WTC11 (cell line): ENCODE measurements at regions not wholly inside any gene's neighbourhood (a gene's known extent, or its start where the extent isn't known, plus 50 kb on each side); places are given as distances from the start of the nearest gene placed in this dataset.

Experiments used
- ATAC-seq: fragments of 200-7000 bp; cut with Tn5 transposase; 2 replicates; pipeline ENCODE4 v1.10.0; 2021; ENCODE audit warnings: mild to moderate bottlenecking, moderate library complexity
- CTCF ChIA-PET: fragments of 300-600 bp; sonication (Branson Sonifier 250); formaldehyde crosslinking; loops from one replicate; lab custom pipeline; 2021; ENCODE audit warnings: antibody characterized with exemption; lab: Charles Lee
- POLR2A ChIA-PET: fragments of 350-600 bp; sonication (Branson Sonifier 250); formaldehyde crosslinking; loops from one replicate; lab custom pipeline; 2021; ENCODE audit warnings: antibody characterized with exemption; lab: Charles Lee
- DNase-seq: peaks from one replicate; pipeline ENCODE4 v3.0.0; 2021; ENCODE audit warnings: low spot score
- H3K27ac Mint-ChIP-seq: 2 replicates; pipeline ENCODE4 v1.8.0; 2021; ENCODE audit warnings: mixed read lengths
- H3K27me3 Mint-ChIP-seq: 2 replicates; pipeline ENCODE4 v1.8.0; 2021; ENCODE audit warnings: low read depth, mild to moderate bottlenecking, moderate library complexity, mixed read lengths
- H3K36me3 Mint-ChIP-seq: 2 replicates; pipeline ENCODE4 v1.8.0; 2021; ENCODE audit warnings: mixed read lengths
- H3K4me1 Mint-ChIP-seq: 2 replicates; pipeline ENCODE4 v1.8.0; 2022; ENCODE audit warnings: mixed read lengths
- H3K4me3 Mint-ChIP-seq: 2 replicates; pipeline ENCODE4 v1.8.0; 2021; ENCODE audit warnings: mild to moderate bottlenecking, moderate library complexity, mixed read lengths
- H3K9me3 Mint-ChIP-seq: 2 replicates; pipeline ENCODE4 v1.8.0; 2021; ENCODE audit warnings: mixed read lengths
- AR ChIP-seq: fragments of 250-450 bp; sonication (Bioruptor Pico); IDR thresholded peaks from 2 replicates; pipeline ENCODE4 v1.9.0; 2021; ENCODE audit warnings: mild to moderate bottlenecking
- ATF2 ChIP-seq: sonication (generic); formaldehyde crosslinking; IDR thresholded peaks from 2 replicates; pipeline ENCODE4 v1.8.1; 2022; ENCODE audit warnings: low read depth, missing genetic modification reagents, borderline replicate concordance
- E2F4 ChIP-seq: sonication (generic); formaldehyde crosslinking; IDR thresholded peaks from 2 replicates; pipeline ENCODE4 v1.8.1; 2022; ENCODE audit warnings: low read depth, mild to moderate bottlenecking, moderate library complexity, missing genetic modification reagents, borderline replicate concordance
- ETV6 ChIP-seq: sonication (generic); formaldehyde crosslinking; IDR thresholded peaks from 2 replicates; pipeline ENCODE4 v1.8.1; 2022; ENCODE audit warnings: mild to moderate bottlenecking, missing genetic modification reagents
- GABPB1 ChIP-seq: sonication (generic); formaldehyde crosslinking; IDR thresholded peaks from 2 replicates; pipeline ENCODE4 v1.8.1; 2023; ENCODE audit warnings: mild to moderate bottlenecking, missing genetic modification reagents
- GTF2I ChIP-seq: fragments of 250-450 bp; sonication (Bioruptor Pico); conservative IDR thresholded peaks from 2 replicates; pipeline ENCODE4 v1.4.0; 2021; ENCODE audit warnings: mild to moderate bottlenecking
- HMGXB4 ChIP-seq: sonication (generic); formaldehyde crosslinking; IDR thresholded peaks from 2 replicates; pipeline ENCODE4 v1.8.1; 2023; ENCODE audit warnings: mild to moderate bottlenecking, moderate library complexity, missing genetic modification reagents
- MAX ChIP-seq: sonication (generic); formaldehyde crosslinking; IDR thresholded peaks from 2 replicates; pipeline ENCODE4 v1.8.0; 2022; ENCODE audit warnings: mild to moderate bottlenecking, missing genetic modification reagents
- MLX ChIP-seq: sonication (generic); formaldehyde crosslinking; IDR thresholded peaks from 2 replicates; pipeline ENCODE4 v1.8.1; 2023; ENCODE audit warnings: mild to moderate bottlenecking, missing genetic modification reagents, moderate library complexity
- NR1H2 ChIP-seq: sonication (generic); formaldehyde crosslinking; IDR thresholded peaks from 2 replicates; pipeline ENCODE4 v1.9.0; 2021; ENCODE audit warnings: mild to moderate bottlenecking, moderate library complexity, missing genetic modification reagents
- OVOL2 ChIP-seq: fragments of 250-450 bp; sonication (Bioruptor Pico); IDR thresholded peaks from 2 replicates; pipeline ENCODE4 v1.9.0; 2021; ENCODE audit warnings: mild to moderate bottlenecking, borderline replicate concordance
- SOX15 ChIP-seq: fragments of 250-450 bp; sonication (Bioruptor Pico); IDR thresholded peaks from 2 replicates; pipeline ENCODE4 v1.9.0; 2021; ENCODE audit warnings: mild to moderate bottlenecking
- STAT6 ChIP-seq: sonication (generic); formaldehyde crosslinking; conservative IDR thresholded peaks from 2 replicates; pipeline ENCODE4 v1.8.1; 2023; ENCODE audit warnings: mild to moderate bottlenecking, low read depth, missing genetic modification reagents, moderate library complexity
- ZMAT4 ChIP-seq: fragments of 250-450 bp; sonication (Bioruptor Pico); IDR thresholded peaks from 2 replicates; pipeline ENCODE4 v1.9.0; 2021; ENCODE audit warnings: mild to moderate bottlenecking
- ZNF263 ChIP-seq: sonication (generic); formaldehyde crosslinking; IDR thresholded peaks from 2 replicates; pipeline ENCODE4 v1.8.1; 2022; ENCODE audit warnings: low read depth, mild to moderate bottlenecking, moderate library complexity, missing genetic modification reagents
- ZNF416 ChIP-seq: fragments of 250-450 bp; sonication (Bioruptor Pico); IDR thresholded peaks from 2 replicates; pipeline ENCODE4 v1.9.0; 2021; ENCODE audit warnings: mild to moderate bottlenecking, inconsistent platforms
- ZNF423 ChIP-seq: fragments of 250-450 bp; sonication (Bioruptor Pico); IDR thresholded peaks from 2 replicates; pipeline ENCODE4 v2.1.2; 2022; ENCODE audit warnings: mild to moderate bottlenecking, moderate library complexity

GRCh38 chr5:26329562-26330189 lies 708.7 kb downstream of the CDH9 start:
- Mint-ChIP-seq H3K4me1 (peaks cover 3% of the 10 kb centered on the region; the same call in 1 of the 2 replicates), H3K27ac (no peak overlapping the region), H3K36me3 (0 out of 2 replicates have a peak, but pooled peaks cover 2% of the 10 kb centered on the region), H3K27me3 (no peaks in the 10 kb centered on the region; the same call in 1 of the 2 replicates), H3K4me3 (no peak overlapping the region)
- POLR2A ChIA-PET = no interaction called here
- ATAC-seq = no peak
- no peak for TF ChIP-seq MAX
- no peak for TF ChIP-seq HMGXB4 (CRISPR knock-in tag)
- no peak for TF ChIP-seq STAT6 (CRISPR knock-in tag)
- TF ChIP-seq OVOL2 (CRISPR knock-in tag) = no peak
- TF ChIP-seq ZMAT4 = no peak
- TF ChIP-seq GABPB1 (CRISPR knock-in tag) = no peak
- no peak for TF ChIP-seq ZNF423 (CRISPR knock-in tag)
- TF ChIP-seq, all 79 proteins: peak for 0
- no peak for DNase-seq
- peaks cover 8% of the 10 kb centered on the region; the same call in 1 of the 2 replicates for H3K9me3 Mint-ChIP-seq
- CTCF ChIA-PET = interaction anchor here (0.6 to 1.4 kb wide), 2 partner anchors 209 to 305 kb away, joined by 3 to 7 read pairs; no protein-coding TSS in a partner anchor

GRCh38 chr5:26326153-26326759 lies 712.1 kb downstream of the CDH9 start:
- H3K36me3 Mint-ChIP-seq = 0 out of 2 replicates have a peak, but pooled peaks cover 2% of the 10 kb centered on the region
- no peak for ATAC-seq
- peaks cover 14% of the 10 kb centered on the region; the same call in 1 of the 2 replicates for H3K9me3 Mint-ChIP-seq
- no peak for DNase-seq
- TF ChIP-seq ATF2 (CRISPR knock-in tag) = no peak
- no peak for TF ChIP-seq NR1H2 (CRISPR knock-in tag)
- no peak for TF ChIP-seq ZNF263 (CRISPR knock-in tag)
- TF ChIP-seq GTF2I = no peak
- TF ChIP-seq SOX15 (CRISPR knock-in tag) = no peak
- TF ChIP-seq ZNF416 = no peak
- TF ChIP-seq ETV6 (CRISPR knock-in tag) = no peak
- no peak for TF ChIP-seq MLX (CRISPR knock-in tag)
- TF ChIP-seq AR (CRISPR knock-in tag) = no peak
- no peak for TF ChIP-seq HMGXB4 (CRISPR knock-in tag)
- TF ChIP-seq E2F4 (CRISPR knock-in tag) = no peak
- TF ChIP-seq ZMAT4 = no peak
- CTCF ChIA-PET = no interaction called here
- no peak overlapping the region for H3K4me3 Mint-ChIP-seq
- POLR2A ChIA-PET = no interaction called here
- H3K4me1 Mint-ChIP-seq = no peaks in the 10 kb centered on the region
- no peaks in the 10 kb centered on the region for H3K27me3 Mint-ChIP-seq
- H3K27ac Mint-ChIP-seq = no peak overlapping the region
